Smooth muscle cell of the brain vasculature (primary cell): ENCODE measurements at regions not wholly inside any gene's neighbourhood (a gene's known extent, or its start where the extent isn't known, plus 50 kb on each side); places are given as distances from the start of the nearest gene placed in this dataset.
"Not testable (repeated sequence)": the region's sequence is repeated elsewhere in the genome, so short reads cannot be mapped to it uniquely, and the experiment has no call there.

ENCODE experiments used
- DNase-seq: peaks from one replicate; pipeline ENCODE4 v3.0.0-alpha.2; 2012; ENCODE audit warnings: low read depth, low spot score

DNA sequence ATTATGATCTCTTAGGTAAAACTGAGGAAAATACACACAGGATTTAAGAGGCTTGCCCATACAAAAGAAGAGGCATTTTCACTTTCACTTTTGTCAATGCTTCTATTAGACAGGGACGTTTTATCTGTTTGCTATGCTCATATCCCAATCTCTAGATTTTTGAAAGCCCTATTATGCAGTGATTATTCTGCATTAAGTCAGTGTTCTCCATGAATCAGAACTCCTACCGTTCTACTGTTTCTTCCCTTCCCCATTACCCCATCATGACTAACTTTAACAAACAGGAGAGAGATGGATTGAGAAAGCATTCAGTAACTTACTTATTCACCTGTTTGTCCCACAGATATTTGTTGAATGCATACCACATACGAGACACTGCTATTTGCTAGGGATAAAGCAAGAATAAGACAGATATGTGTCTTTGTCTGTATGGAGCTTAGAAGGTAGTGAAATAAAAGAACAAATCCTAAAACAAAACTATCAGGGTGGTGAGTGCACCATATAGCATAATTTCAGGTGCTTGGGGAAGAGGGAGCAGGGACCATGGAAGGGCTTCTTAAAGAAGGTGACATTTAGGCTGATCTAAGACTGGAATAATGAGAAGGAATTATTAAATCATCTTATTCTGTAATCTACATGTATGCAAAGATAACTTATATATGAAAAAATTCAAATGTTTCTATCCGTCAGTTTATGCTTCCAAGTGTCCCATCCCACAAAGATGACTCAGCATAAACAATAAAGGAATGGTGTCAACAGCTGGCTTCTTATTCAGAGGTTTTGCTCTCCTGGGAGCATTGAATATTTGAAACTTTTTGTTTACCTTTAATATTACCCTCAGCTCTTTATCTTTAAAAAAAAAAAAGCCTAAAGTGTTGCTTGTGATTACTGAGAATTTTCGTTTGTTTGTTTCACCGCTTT, 328.1 kb downstream of the HINT1 start:
- DNase-seq = no peak

DNA sequence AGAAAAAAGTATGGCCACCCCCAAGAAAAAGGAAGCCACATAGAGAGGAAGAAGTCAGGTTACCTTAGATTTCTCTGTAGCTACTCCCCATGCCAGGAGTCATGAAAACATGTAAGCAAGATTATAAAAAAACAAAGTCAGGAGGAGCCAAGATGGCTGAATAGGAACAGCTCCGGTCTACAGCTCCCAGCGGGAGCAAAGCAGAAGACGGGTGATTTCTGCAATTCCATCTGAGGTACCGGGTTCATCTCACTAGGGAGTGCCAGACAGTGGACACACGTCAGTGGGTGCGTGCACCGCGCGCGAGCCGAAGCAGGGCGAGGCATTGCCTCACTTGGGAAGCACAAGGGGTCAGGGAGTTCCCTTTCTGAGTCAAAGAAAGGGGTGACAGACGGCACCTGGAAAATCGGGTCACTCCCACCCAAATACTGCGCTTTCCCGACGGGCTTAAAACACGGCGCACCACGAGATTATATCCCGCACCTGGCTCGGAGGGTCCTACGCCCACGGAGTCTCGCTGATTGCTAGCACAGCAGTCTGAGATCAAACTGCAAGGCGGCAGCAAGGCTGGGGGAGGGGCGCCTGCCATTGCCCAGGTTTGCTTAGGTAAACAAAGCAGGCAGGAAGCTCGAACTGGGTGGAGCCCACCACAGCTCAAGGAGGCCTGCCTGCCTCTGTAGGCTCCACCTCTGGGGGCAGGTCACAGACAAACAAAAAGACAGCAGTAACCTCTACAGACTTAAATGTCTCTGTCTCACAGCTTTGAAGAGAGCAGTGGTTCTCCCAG, 347.3 kb downstream of the HINT1 start:
- DNase-seq = not testable (repeated sequence)

DNA sequence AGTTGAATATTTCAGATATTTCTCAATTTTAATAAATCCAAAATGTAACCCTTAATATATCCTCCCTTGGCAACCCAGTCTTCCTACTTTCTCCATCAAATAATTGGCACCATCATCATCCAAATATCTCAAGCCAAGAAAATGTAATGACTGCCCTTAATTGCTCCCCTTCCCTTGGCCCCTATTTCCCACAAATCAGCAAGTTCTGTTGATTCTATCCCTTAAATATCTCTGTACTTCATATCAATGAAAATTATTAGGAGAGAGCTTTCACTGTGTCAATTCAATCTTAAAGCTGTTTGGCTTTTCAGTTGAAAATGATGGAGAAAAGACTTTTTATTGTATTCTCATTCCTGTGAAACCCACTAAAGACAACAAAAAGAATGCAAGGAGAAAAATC, 349.8 kb downstream of the HINT1 start:
- DNase-seq = no peak

DNA sequence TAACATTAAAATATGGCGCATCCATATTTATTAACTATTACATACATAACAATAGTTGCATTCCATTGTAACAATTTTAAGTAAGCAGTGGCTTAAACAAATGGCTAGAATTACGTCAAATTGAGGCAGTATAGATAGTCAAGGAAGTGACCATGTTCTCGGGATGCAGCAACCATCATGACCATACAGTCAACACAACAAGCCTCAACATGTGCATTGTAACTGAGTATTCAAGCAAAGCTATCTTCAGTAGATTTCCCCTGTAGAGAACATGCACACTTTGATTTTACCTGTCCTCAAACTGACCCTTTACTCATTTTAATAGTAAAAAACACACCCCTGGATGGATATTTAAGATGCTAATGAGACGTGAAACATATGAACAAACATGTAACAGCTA, 356.4 kb downstream of the HINT1 start:
- DNase-seq = no peak

DNA sequence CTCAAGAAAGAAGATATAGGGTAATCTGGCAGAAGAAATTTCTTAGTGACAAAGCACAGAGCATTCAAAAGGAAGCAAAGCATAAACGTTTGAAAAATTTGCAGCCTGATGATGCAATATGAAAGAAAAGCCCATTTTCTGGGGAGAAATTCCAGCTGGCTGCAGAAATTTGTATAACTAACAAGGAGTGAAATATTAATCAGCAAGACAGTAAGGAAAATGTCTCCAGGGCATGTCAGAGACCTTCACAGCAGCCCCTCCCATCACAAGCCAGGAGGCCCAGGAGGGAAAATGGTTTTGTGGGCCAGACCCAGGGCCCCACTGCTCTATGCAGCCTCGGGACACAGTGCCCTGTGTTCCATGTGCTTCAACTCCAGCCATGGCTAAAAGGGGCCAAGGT, 359.4 kb downstream of the HINT1 start:
- DNase-seq = no peak

DNA sequence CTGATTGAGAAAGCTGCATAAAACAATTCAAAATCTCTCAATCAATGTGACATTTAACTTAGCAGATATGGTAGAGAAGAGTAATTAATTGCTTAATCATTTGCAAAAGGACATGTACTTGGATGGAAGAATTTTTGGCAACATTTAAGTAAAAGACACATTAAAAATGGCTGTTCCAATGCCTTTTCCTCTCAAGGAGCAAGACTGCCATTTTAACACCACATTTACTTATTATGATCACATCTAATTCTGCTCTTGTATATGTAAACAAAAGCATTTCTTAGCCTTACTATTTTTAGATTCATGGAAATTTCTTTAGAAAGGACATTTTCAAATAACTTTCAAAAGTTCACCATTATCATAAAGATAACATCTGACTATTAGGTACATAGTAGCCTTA, 360.0 kb downstream of the HINT1 start:
- DNase-seq = no peak

DNA sequence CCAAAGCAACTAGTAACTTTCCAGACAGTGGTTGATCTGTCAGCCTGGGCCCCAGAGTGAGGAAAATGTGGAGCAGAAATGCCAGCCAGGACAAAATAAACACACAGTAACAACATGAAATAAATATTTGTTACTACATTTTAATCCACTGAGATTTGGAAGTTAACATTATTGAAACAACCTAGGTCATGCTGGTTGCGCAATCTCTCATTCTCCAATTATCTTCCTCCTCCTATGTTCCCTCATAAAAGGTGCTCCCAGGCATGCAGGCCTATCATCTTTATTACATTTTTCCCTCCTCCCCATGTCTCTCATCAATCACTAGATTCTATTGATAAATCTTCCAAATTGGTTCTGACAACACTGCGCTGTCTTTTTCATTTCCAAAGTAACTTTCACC, 363.1 kb downstream of the HINT1 start:
- no peak for DNase-seq

DNA sequence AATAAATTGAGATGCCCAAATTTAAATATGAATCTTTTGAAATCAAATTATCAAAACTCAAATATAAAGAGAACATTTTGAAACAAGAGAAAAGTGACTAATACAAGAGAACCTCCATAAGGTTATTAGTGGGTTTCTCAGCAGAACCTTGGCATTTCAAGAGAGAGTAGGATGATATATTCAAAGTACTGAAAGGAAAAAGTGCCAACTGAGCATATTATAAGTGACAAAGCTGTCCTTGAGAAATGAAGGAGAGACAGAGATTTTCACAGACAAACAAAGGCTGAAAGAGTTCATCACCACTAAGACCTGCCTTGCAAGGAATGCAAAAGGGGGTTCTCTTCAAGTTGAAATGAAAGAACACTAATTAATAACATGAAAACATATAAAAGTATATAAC, 366.0 kb downstream of the HINT1 start:
- no peak for DNase-seq

DNA sequence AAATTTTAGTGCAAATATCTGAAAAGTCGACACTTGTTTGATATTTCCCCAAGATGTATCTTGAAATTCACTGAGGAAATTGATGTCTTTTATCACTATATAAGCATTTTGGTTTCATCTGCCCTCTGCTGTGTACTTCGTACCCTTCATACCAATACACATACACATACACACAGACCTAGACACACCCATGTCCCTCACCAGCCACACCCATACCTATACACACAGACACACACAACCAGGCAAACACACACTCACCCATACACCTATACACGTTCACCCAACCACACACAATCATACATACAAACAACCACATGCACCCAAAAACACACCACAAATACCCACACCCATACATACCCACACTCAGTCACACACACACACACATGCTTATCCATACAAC, 367.8 kb downstream of the HINT1 start:
- DNase-seq = no peak

DNA sequence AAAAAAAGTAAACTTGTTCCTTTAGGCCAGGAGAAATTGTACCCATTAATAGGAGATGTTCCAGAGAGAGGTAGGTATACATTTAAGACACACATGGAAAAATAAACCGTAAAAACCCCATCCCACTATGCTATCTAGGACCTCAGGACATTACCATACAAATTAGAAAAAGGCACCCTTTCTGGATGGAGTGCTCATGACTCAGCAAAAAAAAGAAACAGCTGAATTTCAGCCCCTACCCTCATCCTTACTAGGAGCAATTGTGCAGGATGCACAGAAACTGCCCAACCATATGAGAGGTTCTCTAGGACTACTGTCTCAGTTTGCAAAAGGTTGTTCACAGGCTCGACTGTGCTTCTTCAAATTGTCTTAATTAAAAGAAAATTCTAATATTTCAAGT, 368.2 kb downstream of the HINT1 start:
- DNase-seq = no peak

DNA sequence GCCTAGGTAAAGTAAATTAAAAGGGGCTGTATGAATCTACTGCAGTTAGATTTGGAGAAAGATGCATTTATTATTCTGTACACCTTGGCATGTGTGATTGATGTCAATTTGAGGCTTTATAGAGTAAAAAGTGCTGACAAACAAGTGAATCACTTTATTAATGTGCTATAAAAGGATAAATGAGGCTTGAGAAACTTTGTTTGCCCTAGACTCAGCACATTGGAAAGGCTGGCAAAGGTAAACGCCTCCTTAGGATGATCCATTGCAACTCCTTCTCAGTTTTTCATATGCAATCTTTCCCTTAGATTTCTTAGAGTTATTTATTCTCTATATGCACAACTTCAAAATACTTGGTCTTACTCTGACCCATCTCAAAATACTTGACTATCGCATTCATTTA, 369.0 kb downstream of the HINT1 start:
- no peak for DNase-seq

DNA sequence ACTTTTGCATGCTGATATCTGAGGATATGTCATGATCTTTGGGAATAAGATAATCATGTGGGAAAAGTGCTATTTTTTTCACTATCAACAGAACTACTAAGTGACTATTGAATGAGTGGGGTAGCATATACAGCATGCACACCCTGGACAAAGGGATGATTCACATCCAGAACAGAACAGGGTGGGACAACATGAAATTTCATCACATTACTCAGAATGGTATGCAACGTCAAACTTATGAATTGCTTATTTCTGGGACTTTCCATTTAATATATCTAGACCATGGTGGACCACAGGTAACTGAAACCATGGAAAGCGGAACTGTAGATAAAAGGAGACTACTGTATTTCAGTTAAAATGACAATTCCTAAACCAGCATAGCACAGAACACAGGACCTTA, 370.0 kb downstream of the HINT1 start:
- DNase-seq = no peak

DNA sequence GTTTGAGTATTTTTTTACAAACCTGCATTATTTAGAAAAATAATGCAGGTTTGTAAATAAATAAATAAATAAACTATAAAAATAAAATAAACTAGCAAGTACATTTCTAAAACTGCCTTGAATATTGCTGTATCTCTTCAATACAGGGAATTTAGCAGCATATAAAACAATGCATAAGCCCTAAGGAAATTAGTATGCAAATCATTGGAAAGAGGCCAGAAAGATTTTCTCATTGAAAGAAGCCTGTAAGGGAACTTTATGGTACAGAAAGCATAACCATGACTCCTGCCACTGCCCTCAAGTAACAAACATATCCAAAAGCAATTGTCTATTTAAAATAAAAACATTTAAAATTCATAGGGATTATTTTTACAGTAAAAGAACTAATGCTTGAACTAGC, 387.3 kb downstream of the HINT1 start:
- no peak for DNase-seq

DNA sequence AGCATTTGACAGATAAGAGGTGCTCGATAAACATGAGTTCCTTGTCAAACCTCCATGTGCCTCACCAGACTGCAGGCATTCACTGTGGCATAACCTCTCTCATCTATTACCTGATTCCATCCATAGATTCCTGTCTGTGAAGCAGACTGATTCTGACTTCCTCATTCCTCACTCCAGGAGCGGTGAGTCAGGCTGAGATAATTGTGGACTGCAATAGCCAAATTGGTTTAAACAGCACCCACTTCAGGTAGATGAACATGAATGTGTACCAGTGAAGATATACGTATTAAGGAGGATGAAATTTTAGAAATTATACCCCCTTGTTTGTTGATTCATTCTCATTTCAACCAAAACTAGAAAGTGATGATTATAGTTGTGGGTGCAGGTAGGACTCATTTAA, 391.2 kb downstream of the HINT1 start:
- no peak for DNase-seq

DNA sequence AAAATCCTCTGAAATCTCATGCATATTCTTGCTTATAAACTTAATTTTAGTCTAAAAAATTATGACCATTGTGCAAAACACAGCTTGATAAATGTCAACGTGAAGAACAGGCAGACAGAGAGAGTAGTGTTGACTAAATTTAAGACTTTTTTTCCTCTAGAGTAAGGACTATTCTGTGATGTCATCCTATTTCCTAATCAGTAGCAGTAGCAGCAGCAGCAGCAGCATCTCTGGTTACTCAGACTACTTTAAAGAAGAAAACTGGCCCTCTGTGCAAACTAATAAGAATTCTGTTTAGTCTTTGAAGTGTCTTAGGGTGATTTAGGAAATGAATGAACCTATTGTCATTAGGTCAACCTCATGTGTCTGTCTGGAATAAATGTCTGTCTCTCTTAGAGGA, 403.0 kb downstream of the HINT1 start:
- DNase-seq = no peak

DNA sequence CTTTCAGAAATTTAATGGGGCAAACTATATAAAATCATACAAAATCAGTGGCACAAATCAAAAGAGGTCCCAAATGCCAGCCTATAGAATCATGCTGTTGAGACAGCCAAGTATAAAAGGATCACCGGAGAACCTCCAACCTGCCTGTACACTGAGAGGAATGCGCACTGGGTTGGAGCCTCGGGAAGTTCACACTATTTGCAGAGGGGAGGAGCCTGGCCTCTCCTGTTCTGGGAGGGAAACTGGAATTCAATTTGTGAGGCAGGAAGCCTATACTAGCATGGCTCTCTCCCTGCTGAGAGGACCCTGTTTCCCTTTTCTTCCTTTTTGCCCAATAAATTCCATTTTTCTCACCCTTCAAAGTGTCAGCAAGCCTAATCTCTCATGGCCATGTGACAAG, 406.0 kb downstream of the HINT1 start:
- no peak for DNase-seq

DNA sequence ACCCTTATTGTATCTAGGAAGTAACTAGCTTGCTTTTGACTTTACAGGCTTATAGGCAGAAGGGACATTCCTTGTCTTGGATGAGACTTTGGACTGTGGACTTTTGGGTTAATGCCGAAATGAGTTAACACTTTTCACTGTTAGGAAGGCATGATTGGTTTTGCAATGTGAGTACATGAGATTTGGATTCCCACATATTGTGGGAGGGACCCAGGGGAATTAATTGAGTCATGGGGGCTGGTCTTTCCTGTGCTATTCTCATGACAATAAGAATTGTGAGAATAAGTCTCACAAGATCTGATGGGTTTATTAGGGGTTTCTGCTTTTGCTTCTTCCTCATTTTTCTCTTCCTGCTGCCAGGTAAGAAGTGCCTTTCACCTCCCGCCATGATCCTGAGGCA, 417.5 kb downstream of the HINT1 start:
- no peak for DNase-seq

DNA sequence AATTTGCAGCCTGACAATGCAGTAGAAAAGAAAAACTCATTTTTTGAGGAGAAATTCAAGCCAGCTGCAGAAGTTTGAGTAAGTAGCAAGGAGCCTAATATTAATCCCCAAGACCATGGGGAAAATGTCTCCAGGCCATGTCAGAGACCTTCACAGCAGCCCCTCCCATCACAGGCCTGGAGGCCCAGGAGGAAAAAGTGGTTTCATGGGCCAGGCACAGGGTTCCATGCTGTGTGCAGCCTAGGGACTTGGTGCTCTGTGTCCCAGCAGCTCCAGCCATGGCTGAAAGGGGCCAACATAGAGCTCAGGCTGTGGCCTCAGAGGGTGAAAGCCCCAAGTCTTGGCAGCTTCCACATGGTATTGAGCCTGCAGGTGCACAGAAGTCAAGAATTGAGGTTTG, 418.4 kb downstream of the HINT1 start:
- DNase-seq = not testable (repeated sequence)

DNA sequence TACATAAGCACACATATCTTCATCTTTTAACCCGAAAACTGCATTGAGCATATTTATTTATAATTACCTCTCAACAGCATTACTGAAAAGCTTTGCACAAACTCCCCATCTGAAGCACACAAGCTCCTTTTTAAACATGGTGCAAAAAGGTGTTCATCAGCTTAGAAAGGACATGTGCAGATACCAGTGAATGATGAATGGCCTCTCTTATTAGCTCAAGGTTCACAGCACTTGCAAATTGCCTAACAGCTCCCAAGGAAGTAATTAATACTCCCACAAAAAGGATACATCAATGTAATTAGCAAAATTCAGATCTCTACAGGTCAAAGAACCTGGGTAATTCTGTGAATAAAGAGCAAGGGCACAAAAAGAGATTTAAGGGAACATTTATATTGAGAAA, 422.0 kb downstream of the HINT1 start:
- no peak for DNase-seq

DNA sequence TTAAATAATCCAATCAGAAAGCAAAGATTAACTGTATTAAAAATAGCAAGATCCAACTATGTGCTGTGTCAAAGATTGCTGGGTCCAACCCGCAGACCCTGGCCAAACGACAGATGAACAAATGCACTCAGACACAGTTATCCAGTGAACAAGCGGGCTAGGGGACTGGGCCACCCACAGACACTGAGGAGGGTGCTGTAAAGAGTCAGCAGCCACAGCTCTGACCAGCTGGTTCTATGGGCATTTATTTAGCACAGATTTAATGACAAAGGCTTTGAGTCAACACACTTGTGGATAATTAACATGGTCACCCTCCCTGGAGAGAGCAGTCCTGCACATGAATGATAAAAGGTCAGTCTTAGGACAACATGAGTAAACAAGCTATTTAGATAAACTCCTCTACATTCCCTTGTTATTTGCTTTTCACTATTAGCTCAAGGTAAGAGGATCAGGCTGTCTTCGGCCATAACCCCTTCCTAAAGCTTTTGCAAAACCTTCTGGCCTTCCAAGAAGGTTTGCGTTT, 424.9 kb downstream of the HINT1 start:
- DNase-seq = no peak

DNA sequence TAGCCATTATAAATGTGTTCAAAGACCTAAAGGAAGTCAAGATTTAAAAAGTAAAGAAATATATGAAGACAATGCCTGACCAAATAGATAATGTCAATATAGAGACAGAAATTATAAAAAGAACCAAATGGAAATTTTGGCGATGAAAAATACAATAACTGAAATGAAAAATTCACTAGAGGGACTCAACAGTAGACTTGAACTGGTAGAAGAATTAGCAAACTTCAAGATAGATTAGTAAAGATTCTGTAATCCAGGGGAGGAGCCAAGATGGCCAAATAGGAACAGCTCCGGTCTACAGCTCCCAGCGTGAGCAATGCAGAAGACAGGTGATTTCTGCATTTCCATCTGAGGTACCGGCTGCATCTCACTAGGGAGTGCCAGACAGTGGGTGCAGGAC, 433.2 kb downstream of the HINT1 start:
- no peak for DNase-seq

DNA sequence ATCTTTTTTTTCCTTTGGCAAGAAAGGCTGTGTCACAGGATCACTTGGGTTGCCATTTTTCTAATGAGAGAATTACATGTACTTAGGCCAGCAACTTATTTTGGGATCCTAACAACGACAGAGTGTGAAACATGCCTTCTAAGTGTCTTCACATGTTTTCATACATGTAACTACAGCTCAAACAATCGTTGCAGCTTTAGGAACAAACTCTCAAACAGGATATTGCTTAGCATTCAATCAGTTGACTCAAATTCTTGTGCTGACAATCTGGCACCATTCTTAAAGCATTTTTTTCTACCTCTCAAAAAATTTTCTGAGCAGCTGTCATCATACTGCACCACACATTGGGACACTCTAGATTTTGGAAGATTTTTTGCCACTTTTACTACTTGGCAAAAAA, 435.5 kb downstream of the HINT1 start:
- no peak for DNase-seq

DNA sequence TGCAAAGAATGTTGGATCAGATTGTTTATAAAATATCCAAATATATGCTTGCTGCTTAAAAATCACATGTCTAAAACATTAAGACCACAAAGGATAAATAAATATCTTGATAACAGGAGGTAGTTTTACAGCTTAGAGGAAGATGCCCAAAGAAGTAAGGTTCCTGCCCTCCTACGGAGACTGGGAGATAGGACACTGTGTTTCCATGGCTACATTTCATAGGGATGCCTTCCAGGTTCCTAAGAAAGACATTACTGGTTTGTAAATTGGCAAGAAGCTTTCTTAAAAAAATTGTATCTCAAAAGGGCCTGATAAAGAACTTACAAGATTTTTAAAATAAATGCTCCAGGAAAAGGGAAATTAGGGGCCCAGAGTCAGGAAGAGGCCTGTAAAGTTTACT, 437.2 kb downstream of the HINT1 start:
- no peak for DNase-seq
